ENCODE measurements at regions not wholly inside any gene's neighbourhood (a gene's known extent, or its start where the extent isn't known, plus 50 kb on each side); places are given as distances from the start of the nearest gene placed in this dataset.

DNA sequence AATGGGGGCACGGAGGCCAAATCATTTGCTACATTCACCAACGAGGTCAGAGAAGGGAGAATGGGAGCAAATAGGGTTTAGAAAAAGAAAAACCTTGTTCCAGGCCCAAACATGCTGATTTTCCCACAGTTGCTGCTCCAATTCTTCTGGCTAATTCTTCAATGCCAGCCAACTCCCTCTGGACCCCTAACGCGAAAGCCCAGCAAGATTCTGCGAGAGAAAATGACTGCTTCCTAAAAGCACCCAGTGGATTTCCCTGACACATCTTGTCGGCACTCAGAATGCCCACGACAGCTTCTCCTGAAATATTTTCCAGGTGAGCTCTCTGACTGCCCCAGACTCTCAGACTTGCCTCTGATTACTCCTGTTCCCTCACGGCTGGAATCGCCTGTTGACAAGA is 689.4 kb downstream of the MED13L start:
- TF ChIP-seq, protein P1, sequence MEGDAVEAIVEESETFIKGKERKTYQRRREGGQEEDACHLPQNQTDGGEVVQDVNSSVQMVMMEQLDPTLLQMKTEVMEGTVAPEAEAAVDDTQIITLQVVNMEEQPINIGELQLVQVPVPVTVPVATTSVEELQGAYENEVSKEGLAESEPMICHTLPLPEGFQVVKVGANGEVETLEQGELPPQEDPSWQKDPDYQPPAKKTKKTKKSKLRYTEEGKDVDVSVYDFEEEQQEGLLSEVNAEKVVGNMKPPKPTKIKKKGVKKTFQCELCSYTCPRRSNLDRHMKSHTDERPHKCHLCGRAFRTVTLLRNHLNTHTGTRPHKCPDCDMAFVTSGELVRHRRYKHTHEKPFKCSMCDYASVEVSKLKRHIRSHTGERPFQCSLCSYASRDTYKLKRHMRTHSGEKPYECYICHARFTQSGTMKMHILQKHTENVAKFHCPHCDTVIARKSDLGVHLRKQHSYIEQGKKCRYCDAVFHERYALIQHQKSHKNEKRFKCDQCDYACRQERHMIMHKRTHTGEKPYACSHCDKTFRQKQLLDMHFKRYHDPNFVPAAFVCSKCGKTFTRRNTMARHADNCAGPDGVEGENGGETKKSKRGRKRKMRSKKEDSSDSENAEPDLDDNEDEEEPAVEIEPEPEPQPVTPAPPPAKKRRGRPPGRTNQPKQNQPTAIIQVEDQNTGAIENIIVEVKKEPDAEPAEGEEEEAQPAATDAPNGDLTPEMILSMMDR (IDR thresholded peaks at IDR 0.05), result no peak
- no peak for TF ChIP-seq POLR2A (IDR thresholded peaks at IDR 0.05)

Measured in lower leg skin (tissue), 3 donors.